MM.1S (cell line): ENCODE measurements at regions not wholly inside any gene's neighbourhood (a gene's known extent, or its start where the extent isn't known, plus 50 kb on each side); places are given as distances from the start of the nearest gene placed in this dataset.
"Not testable (repeated sequence)": the region's sequence is repeated elsewhere in the genome, so short reads cannot be mapped to it uniquely, and the experiment has no call there.

Source experiments
- DNase-seq: peaks from one replicate; pipeline ENCODE4 v3.0.0-alpha.2; 2015
- H2AFZ ChIP-seq: fragments of 300-600 bp; sonication (generic); 2 replicates; pipeline ENCODE4 v1.6.0; 2016; ENCODE audit warnings: antibody characterized with exemption, low read length
- H3F3A ChIP-seq: fragments of 300-600 bp; sonication (generic); 2 replicates; pipeline ENCODE4 v1.6.1; 2016; ENCODE audit warnings: mild to moderate bottlenecking, antibody characterized with exemption, low read length, moderate library complexity, mixed read lengths; ENCODE audit not compliant: insufficient read depth
- H3K27ac ChIP-seq: fragments of 300-600 bp; sonication (generic); 2 replicates; pipeline ENCODE4 v1.5.1; 2016; ENCODE audit warnings: mild to moderate bottlenecking, low read length
- H3K27me3 ChIP-seq: fragments of 300-600 bp; sonication (generic); replicated peaks from 2 replicates; pipeline ENCODE4 v1.6.0; 2016; ENCODE audit warnings: low read length; ENCODE audit not compliant: insufficient read depth
- H3K36me3 ChIP-seq: fragments of 300-600 bp; sonication (generic); replicated peaks from 2 replicates; pipeline ENCODE4 v1.6.1; 2016; ENCODE audit warnings: mild to moderate bottlenecking, low read length, mixed read lengths; ENCODE audit not compliant: insufficient read depth
- H3K4me1 ChIP-seq: fragments of 300-600 bp; sonication (generic); 2 replicates; pipeline ENCODE4 v1.6.1; 2016; ENCODE audit warnings: low read length, mixed read lengths
- H3K4me2 ChIP-seq: fragments of 300-600 bp; sonication (generic); 2 replicates; pipeline ENCODE4 v1.6.0; 2016; ENCODE audit warnings: low read depth, low read length
- H3K4me3 ChIP-seq: fragments of 300-600 bp; sonication (generic); 2 replicates; pipeline ENCODE4 v1.5.1; 2016; ENCODE audit warnings: low read length, mixed read lengths
- H3K79me2 ChIP-seq: fragments of 300-600 bp; sonication (generic); 2 replicates; pipeline ENCODE4 v1.6.1; 2016; ENCODE audit warnings: mixed run types, low read length, mixed read lengths
- H3K9ac ChIP-seq: fragments of 300-600 bp; sonication (generic); 2 replicates; pipeline ENCODE4 v1.6.1; 2016; ENCODE audit warnings: low read length, mixed read lengths
- H3K9me2 ChIP-seq: fragments of 300-600 bp; sonication (generic); replicated peaks from 2 replicates; pipeline ENCODE4 v1.6.1; 2016; ENCODE audit warnings: mild to moderate bottlenecking, low read length, mixed read lengths; ENCODE audit not compliant: insufficient read depth
- H3K9me3 ChIP-seq: fragments of 300-600 bp; sonication (generic); replicated peaks from 2 replicates; pipeline ENCODE4 v1.6.1; 2016; ENCODE audit warnings: mild to moderate bottlenecking, low read length, mixed read lengths; ENCODE audit not compliant: insufficient read depth
- H4K20me1 ChIP-seq: fragments of 300-600 bp; sonication (generic); 2 replicates; pipeline ENCODE4 v1.6.1; 2016; ENCODE audit warnings: mild to moderate bottlenecking, low read length, moderate library complexity, mixed read lengths; ENCODE audit not compliant: insufficient read depth
- EZH2 ChIP-seq: fragments of 300-600 bp; sonication (generic); optimal IDR thresholded peaks from 2 replicates; pipeline ENCODE3; 2017; ENCODE audit warnings: low read depth, mild to moderate bottlenecking, antibody characterized with exemption, low read length, mixed read lengths
- EZH2phosphoT487 ChIP-seq: fragments of 300-600 bp; sonication (generic); IDR thresholded peaks from 2 replicates; pipeline ENCODE4 v1.6.1; 2018; ENCODE audit warnings: antibody characterized with exemption, low read length
- TF ChIP-seq, protein P1 (sequence below): fragments of 300-600 bp; sonication (generic); IDR thresholded peaks from 2 replicates; pipeline ENCODE4 v1.5.1; 2016; ENCODE audit warnings: antibody characterized with exemption, low read length, mixed read lengths

DNA sequence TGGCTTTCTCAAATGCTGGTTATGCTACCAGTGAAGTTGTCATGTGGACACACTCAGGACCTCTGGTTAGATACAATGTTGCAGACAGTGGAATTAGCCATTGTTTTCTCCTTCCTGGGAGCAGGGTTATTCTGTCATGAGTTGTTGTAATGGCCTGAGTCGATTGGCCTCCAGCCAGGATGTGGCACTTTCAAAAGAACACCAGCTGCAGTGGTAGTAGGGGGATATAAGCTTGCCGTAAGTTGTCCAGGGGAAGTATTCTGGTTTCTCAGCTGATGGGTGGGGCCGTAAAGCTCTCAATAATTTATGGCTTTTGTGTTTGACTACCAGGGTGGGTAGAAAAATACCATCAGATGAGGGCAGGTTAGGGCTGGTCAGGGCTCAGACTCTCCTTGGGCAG, 697.5 kb upstream of the GNPDA2 start:
- Histone ChIP-seq H3K27me3 (no peaks in the 10 kb centered on the region), H3K36me3 (no peaks in the 10 kb centered on the region), H3K9ac (no peak overlapping the region), H3K4me1 (no peaks in the 10 kb centered on the region), H3K79me2 (no peaks in the 10 kb centered on the region), H3F3A (no peaks in the 10 kb centered on the region), H3K4me3 (no peak overlapping the region), H2AFZ (no peak overlapping the region), H3K9me2 (no peaks in the 10 kb centered on the region), H3K4me2 (no peak overlapping the region), H3K9me3 (no peaks in the 10 kb centered on the region), H4K20me1 (no peaks in the 10 kb centered on the region), H3K27ac (no peak overlapping the region)
- TF ChIP-seq, protein P1, sequence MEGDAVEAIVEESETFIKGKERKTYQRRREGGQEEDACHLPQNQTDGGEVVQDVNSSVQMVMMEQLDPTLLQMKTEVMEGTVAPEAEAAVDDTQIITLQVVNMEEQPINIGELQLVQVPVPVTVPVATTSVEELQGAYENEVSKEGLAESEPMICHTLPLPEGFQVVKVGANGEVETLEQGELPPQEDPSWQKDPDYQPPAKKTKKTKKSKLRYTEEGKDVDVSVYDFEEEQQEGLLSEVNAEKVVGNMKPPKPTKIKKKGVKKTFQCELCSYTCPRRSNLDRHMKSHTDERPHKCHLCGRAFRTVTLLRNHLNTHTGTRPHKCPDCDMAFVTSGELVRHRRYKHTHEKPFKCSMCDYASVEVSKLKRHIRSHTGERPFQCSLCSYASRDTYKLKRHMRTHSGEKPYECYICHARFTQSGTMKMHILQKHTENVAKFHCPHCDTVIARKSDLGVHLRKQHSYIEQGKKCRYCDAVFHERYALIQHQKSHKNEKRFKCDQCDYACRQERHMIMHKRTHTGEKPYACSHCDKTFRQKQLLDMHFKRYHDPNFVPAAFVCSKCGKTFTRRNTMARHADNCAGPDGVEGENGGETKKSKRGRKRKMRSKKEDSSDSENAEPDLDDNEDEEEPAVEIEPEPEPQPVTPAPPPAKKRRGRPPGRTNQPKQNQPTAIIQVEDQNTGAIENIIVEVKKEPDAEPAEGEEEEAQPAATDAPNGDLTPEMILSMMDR: no peak
- TF ChIP-seq EZH2 (no peak), EZH2phosphoT487 (no peak)
- DNase-seq: no peak

DNA sequence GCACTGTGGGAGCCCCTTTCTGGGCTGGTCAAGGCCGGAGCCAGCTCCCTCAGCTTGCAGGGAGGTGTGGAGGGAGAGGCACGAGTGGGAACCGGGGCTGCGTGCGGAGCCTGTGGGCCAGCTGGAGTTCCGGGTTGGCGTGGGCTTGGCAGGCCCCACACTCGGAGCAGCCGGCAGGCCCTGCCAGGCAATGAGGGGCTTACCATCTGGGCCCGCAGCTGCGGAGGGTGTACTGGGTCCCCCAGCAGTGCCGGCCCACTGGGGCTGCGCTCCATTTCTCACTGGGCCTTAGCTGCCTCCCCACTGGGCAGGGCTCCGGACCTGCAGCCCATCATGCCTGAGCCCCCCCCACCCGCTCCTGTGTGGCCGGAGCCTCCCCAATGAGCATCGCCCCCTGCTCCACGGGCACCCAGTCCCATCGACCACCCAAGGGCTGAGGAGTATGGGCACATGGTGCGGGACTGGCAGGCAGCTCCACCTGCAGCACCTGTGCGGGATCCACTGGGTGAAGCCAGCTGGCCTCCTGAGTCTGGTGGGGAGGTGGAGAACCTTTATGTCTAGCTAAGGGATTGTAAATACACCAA, 693.8 kb upstream of the GNPDA2 start:
- H3K9me2 ChIP-seq, H3K79me2 ChIP-seq, H3K27ac ChIP-seq, H3K9me3 ChIP-seq, H3K4me3 ChIP-seq, H4K20me1 ChIP-seq, H3K4me1 ChIP-seq, H3K27me3 ChIP-seq, H2AFZ ChIP-seq, H3K4me2 ChIP-seq, DNase-seq, H3K9ac ChIP-seq, H3F3A ChIP-seq, H3K36me3 ChIP-seq: not testable (repeated sequence)

DNA sequence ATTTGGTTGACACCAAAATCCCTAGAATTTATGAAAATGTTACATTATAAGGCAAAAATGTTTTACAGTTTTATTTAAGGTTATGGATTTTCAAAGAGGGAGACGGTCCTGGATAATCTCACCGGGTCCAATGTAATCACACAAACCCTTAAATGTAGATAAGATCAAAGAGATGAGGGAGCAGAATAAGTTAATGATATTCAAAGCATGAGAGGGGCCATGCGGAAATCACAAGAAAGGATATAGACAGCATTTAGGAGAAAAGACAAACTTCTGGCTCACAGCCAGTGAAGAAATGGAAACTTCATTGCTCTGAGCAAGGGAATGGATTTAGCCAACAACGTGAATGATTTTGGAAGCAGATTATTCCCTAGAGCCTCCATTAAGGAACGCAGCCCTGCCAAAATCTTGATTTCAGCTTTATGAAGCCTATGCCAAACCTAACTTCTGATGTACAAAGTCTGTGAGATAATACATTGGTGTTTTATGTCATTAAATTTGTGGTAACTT, 684.4 kb upstream of the GNPDA2 start:
- no peaks in the 10 kb centered on the region for H3K9me2 ChIP-seq
- no peak for DNase-seq
- H3K27ac ChIP-seq: no peak overlapping the region
- no peaks in the 10 kb centered on the region for H4K20me1 ChIP-seq
- H3K4me2 ChIP-seq: no peak overlapping the region
- H3K4me1 ChIP-seq: no peaks in the 10 kb centered on the region
- H3K4me3 ChIP-seq: no peak overlapping the region
- no peaks in the 10 kb centered on the region for H3K27me3 ChIP-seq
- no peaks in the 10 kb centered on the region for H3K36me3 ChIP-seq
- no peak overlapping the region for H2AFZ ChIP-seq
- no peaks in the 10 kb centered on the region for H3K79me2 ChIP-seq
- H3F3A ChIP-seq: no peaks in the 10 kb centered on the region
- TF ChIP-seq EZH2: no peak
- TF ChIP-seq EZH2phosphoT487: no peak
- TF ChIP-seq, protein P1: no peak
- no peaks in the 10 kb centered on the region; the same call in 1 of the 2 replicates for H3K9me3 ChIP-seq
- H3K9ac ChIP-seq: no peak overlapping the region

DNA sequence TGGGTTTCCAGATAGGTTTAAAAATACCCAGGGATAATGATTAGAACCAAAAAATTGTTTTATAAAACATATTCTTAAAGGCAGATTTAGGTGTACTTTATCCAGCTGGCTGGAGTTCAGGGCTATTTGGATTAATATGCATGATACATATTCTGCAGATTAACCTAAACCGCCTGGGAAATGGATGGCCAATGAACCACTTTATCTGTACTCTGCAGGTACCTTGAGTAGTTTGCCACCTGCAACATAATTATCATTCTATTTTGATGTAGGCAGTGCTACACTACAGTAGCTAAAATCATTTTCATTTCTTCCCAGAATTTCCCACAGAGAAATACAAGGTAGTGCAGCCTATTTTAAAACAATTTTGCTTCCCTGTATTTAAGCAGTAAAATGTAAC, 683.2 kb upstream of the GNPDA2 start:
- H3K9me3 ChIP-seq: no peaks in the 10 kb centered on the region
- TF ChIP-seq EZH2phosphoT487 (no peak), EZH2 (no peak)
- TF ChIP-seq, protein P1: no peak
- no peaks in the 10 kb centered on the region for H3F3A ChIP-seq
- no peaks in the 10 kb centered on the region for H3K36me3 ChIP-seq
- no peak overlapping the region for H3K4me3 ChIP-seq
- no peak overlapping the region for H3K9ac ChIP-seq
- H3K4me2 ChIP-seq: no peak overlapping the region
- H4K20me1 ChIP-seq: no peaks in the 10 kb centered on the region
- no peak overlapping the region for H2AFZ ChIP-seq
- no peaks in the 10 kb centered on the region for H3K79me2 ChIP-seq
- H3K27me3 ChIP-seq: no peaks in the 10 kb centered on the region
- no peaks in the 10 kb centered on the region for H3K4me1 ChIP-seq
- no peaks in the 10 kb centered on the region for H3K9me2 ChIP-seq
- DNase-seq: no peak
- H3K27ac ChIP-seq: no peak overlapping the region
